WTC11 (cell line): ENCODE measurements at regions not wholly inside any gene's neighbourhood (a gene's known extent, or its start where the extent isn't known, plus 50 kb on each side); places are given as distances from the start of the nearest gene placed in this dataset.

Experiments used
- ATAC-seq: fragments of 200-7000 bp; cut with Tn5 transposase; 2 replicates; pipeline ENCODE4 v1.10.0; 2021; ENCODE audit warnings: mild to moderate bottlenecking, moderate library complexity
- CTCF ChIA-PET: fragments of 300-600 bp; sonication (Branson Sonifier 250); formaldehyde crosslinking; loops from one replicate; lab custom pipeline; 2021; ENCODE audit warnings: antibody characterized with exemption; lab: Charles Lee
- POLR2A ChIA-PET: fragments of 350-600 bp; sonication (Branson Sonifier 250); formaldehyde crosslinking; loops from one replicate; lab custom pipeline; 2021; ENCODE audit warnings: antibody characterized with exemption; lab: Charles Lee
- DNase-seq: peaks from one replicate; pipeline ENCODE4 v3.0.0; 2021; ENCODE audit warnings: low spot score
- H3K27ac Mint-ChIP-seq: 2 replicates; pipeline ENCODE4 v1.8.0; 2021; ENCODE audit warnings: mixed read lengths
- H3K27me3 Mint-ChIP-seq: 2 replicates; pipeline ENCODE4 v1.8.0; 2021; ENCODE audit warnings: low read depth, mild to moderate bottlenecking, moderate library complexity, mixed read lengths
- H3K36me3 Mint-ChIP-seq: 2 replicates; pipeline ENCODE4 v1.8.0; 2021; ENCODE audit warnings: mixed read lengths
- H3K4me1 Mint-ChIP-seq: 2 replicates; pipeline ENCODE4 v1.8.0; 2022; ENCODE audit warnings: mixed read lengths
- H3K4me3 Mint-ChIP-seq: 2 replicates; pipeline ENCODE4 v1.8.0; 2021; ENCODE audit warnings: mild to moderate bottlenecking, moderate library complexity, mixed read lengths
- H3K9me3 Mint-ChIP-seq: 2 replicates; pipeline ENCODE4 v1.8.0; 2021; ENCODE audit warnings: mixed read lengths
- CBFB ChIP-seq: sonication (generic); formaldehyde crosslinking; IDR thresholded peaks from 2 replicates; pipeline ENCODE4 v1.8.1; 2022; ENCODE audit warnings: mild to moderate bottlenecking, low read depth, missing genetic modification reagents
- CDX4 ChIP-seq: fragments of 250-450 bp; sonication (Bioruptor Pico); IDR thresholded peaks from 2 replicates; pipeline ENCODE4 v1.9.0; 2021; ENCODE audit warnings: moderate library complexity, mild to moderate bottlenecking, inconsistent platforms, borderline replicate concordance
- E2F4 ChIP-seq: sonication (generic); formaldehyde crosslinking; IDR thresholded peaks from 2 replicates; pipeline ENCODE4 v1.8.1; 2022; ENCODE audit warnings: low read depth, mild to moderate bottlenecking, moderate library complexity, missing genetic modification reagents, borderline replicate concordance
- ELF4 ChIP-seq: sonication (generic); formaldehyde crosslinking; IDR thresholded peaks from 2 replicates; pipeline ENCODE4 v1.8.1; 2022; ENCODE audit warnings: low read depth, mild to moderate bottlenecking, moderate library complexity, missing genetic modification reagents
- ERG ChIP-seq: fragments of 250-450 bp; sonication (Bioruptor Pico); IDR thresholded peaks from 2 replicates; pipeline ENCODE4 v1.8.0; 2021; ENCODE audit warnings: mild to moderate bottlenecking
- FOXJ3 ChIP-seq: sonication (generic); formaldehyde crosslinking; IDR thresholded peaks from 2 replicates; pipeline ENCODE4 v1.9.0; 2021; ENCODE audit warnings: missing genetic modification reagents, mild to moderate bottlenecking, borderline replicate concordance
- GABPB1 ChIP-seq: sonication (generic); formaldehyde crosslinking; IDR thresholded peaks from 2 replicates; pipeline ENCODE4 v1.8.1; 2023; ENCODE audit warnings: mild to moderate bottlenecking, missing genetic modification reagents
- HMGA2 ChIP-seq: fragments of 250-450 bp; sonication (Bioruptor Pico); IDR thresholded peaks from 2 replicates; pipeline ENCODE4 v1.4.0; 2021; ENCODE audit warnings: mild to moderate bottlenecking, moderate library complexity
- MXD4 ChIP-seq: fragments of 250-450 bp; sonication (Bioruptor Pico); IDR thresholded peaks from 2 replicates; pipeline ENCODE4 v1.8.0; 2021; ENCODE audit warnings: mild to moderate bottlenecking, moderate library complexity, borderline replicate concordance
- MYBL2 ChIP-seq: sonication (generic); formaldehyde crosslinking; IDR thresholded peaks from 2 replicates; pipeline ENCODE4 v1.8.1; 2023; ENCODE audit warnings: mild to moderate bottlenecking, moderate library complexity, missing genetic modification reagents
- NFATC4 ChIP-seq: fragments of 250-450 bp; sonication (Bioruptor Pico); IDR thresholded peaks from 2 replicates; pipeline ENCODE4 v1.9.0; 2021; ENCODE audit warnings: mild to moderate bottlenecking
- NFYB ChIP-seq: sonication (generic); formaldehyde crosslinking; conservative IDR thresholded peaks from 2 replicates; pipeline ENCODE4 v1.8.0; 2022; ENCODE audit warnings: low read depth, missing genetic modification reagents
- NR1H2 ChIP-seq: sonication (generic); formaldehyde crosslinking; IDR thresholded peaks from 2 replicates; pipeline ENCODE4 v1.9.0; 2021; ENCODE audit warnings: mild to moderate bottlenecking, moderate library complexity, missing genetic modification reagents
- NR2C2 ChIP-seq: sonication (generic); formaldehyde crosslinking; IDR thresholded peaks from 2 replicates; pipeline ENCODE4 v1.8.0; 2022; ENCODE audit warnings: mild to moderate bottlenecking, missing genetic modification reagents
- OVOL2 ChIP-seq: fragments of 250-450 bp; sonication (Bioruptor Pico); IDR thresholded peaks from 2 replicates; pipeline ENCODE4 v1.9.0; 2021; ENCODE audit warnings: mild to moderate bottlenecking, borderline replicate concordance
- SMAD3 ChIP-seq: sonication (generic); formaldehyde crosslinking; IDR thresholded peaks from 2 replicates; pipeline ENCODE4 v1.8.0; 2022; ENCODE audit warnings: missing genetic modification reagents, mild to moderate bottlenecking, borderline replicate concordance
- SOX15 ChIP-seq: fragments of 250-450 bp; sonication (Bioruptor Pico); IDR thresholded peaks from 2 replicates; pipeline ENCODE4 v1.9.0; 2021; ENCODE audit warnings: mild to moderate bottlenecking
- SP1 ChIP-seq: sonication (generic); formaldehyde crosslinking; conservative IDR thresholded peaks from 2 replicates; pipeline ENCODE4 v1.8.1; 2022; ENCODE audit warnings: missing genetic modification reagents
- TEAD4 ChIP-seq: sonication (generic); formaldehyde crosslinking; IDR thresholded peaks from 2 replicates; pipeline ENCODE4 v1.8.0; 2022; ENCODE audit warnings: mild to moderate bottlenecking, missing genetic modification reagents
- TP53 ChIP-seq: sonication (generic); formaldehyde crosslinking; IDR thresholded peaks from 2 replicates; pipeline ENCODE4 v1.8.1; 2023; ENCODE audit warnings: mild to moderate bottlenecking, missing genetic modification reagents
- ZNF121 ChIP-seq: sonication (generic); formaldehyde crosslinking; IDR thresholded peaks from 2 replicates; pipeline ENCODE4 v1.8.0; 2023; ENCODE audit warnings: missing genetic modification reagents
- ZNF512 ChIP-seq: sonication (generic); formaldehyde crosslinking; IDR thresholded peaks from 2 replicates; pipeline ENCODE4 v1.8.1; 2022; ENCODE audit warnings: missing genetic modification reagents, borderline replicate concordance
- ZNF532 ChIP-seq: fragments of 250-450 bp; sonication (Bioruptor Pico); IDR thresholded peaks from 2 replicates; pipeline ENCODE4 v1.9.0; 2021; ENCODE audit warnings: mild to moderate bottlenecking, borderline replicate concordance
- ZSCAN18 ChIP-seq: fragments of 250-450 bp; sonication (Bioruptor Pico); IDR thresholded peaks from 2 replicates; pipeline ENCODE4 v2.1.2; 2022; ENCODE audit warnings: mild to moderate bottlenecking, moderate library complexity

GRCh38 chr5:61246768-61247307 is 84.6 kb upstream of the SMIM15 start (continued):
- TF ChIP-seq TP53: no peak
- TF ChIP-seq SMAD3 (CRISPR knock-in tag): no peak
- no peak for TF ChIP-seq ZNF121 (CRISPR knock-in tag)
- no peak for TF ChIP-seq CDX4 (CRISPR knock-in tag)
- no peak for TF ChIP-seq NR2C2

- H3K4me1 Mint-ChIP-seq: no peaks in the 10 kb centered on the region
- no peak overlapping the region for H3K27ac Mint-ChIP-seq
- H3K36me3 Mint-ChIP-seq: no peaks in the 10 kb centered on the region
- H3K9me3 Mint-ChIP-seq: peaks cover 7% of the 10 kb centered on the region; the same call in 1 of the 2 replicates
- ATAC-seq (no peak), DNase-seq (no peak)
- no peaks in the 10 kb centered on the region for H3K27me3 Mint-ChIP-seq
- no peak overlapping the region for H3K4me3 Mint-ChIP-seq
- ChIA-PET CTCF (no interaction called here), POLR2A (no interaction called here)
- TF ChIP-seq TEAD4 (CRISPR knock-in tag): no peak
- TF ChIP-seq OVOL2 (CRISPR knock-in tag): no peak
- no peak for TF ChIP-seq MXD4
- no peak for TF ChIP-seq MYBL2 (CRISPR knock-in tag)
- no peak for TF ChIP-seq SMAD3 (CRISPR knock-in tag)
- no peak for TF ChIP-seq NFATC4 (CRISPR knock-in tag)
- no peak for TF ChIP-seq CBFB
- no peak for TF ChIP-seq ZNF512 (CRISPR knock-in tag)
- no peak for TF ChIP-seq GABPB1 (CRISPR knock-in tag)
- TF ChIP-seq TP53: no peak
- no peak for TF ChIP-seq ZSCAN18 (CRISPR knock-in tag)
- TF ChIP-seq SP1 (CRISPR knock-in tag): no peak
- no peak for TF ChIP-seq NFYB (CRISPR knock-in tag)
- no peak for TF ChIP-seq ELF4 (CRISPR knock-in tag)
- TF ChIP-seq ZNF121 (CRISPR knock-in tag): no peak
- TF ChIP-seq NR2C2: no peak
- TF ChIP-seq ERG (CRISPR knock-in tag): no peak
Observed at GRCh38 chr5:61251874-61252642, 80.0 kb upstream of the ZSWIM6 start.

- ATAC-seq: no peak
- H3K36me3 Mint-ChIP-seq: no peaks in the 10 kb centered on the region
- no peak overlapping the region for H3K4me3 Mint-ChIP-seq
- no peaks in the 10 kb centered on the region for H3K4me1 Mint-ChIP-seq
- no peak overlapping the region for H3K27ac Mint-ChIP-seq
- H3K9me3 Mint-ChIP-seq: 0 out of 2 replicates have a peak, but pooled peaks cover 4% of the 10 kb centered on the region
- no peak for DNase-seq
- H3K27me3 Mint-ChIP-seq: no peaks in the 10 kb centered on the region
- POLR2A ChIA-PET: no interaction called here
- CTCF ChIA-PET: no interaction called here
- no peak for TF ChIP-seq FOXJ3 (CRISPR knock-in tag)
- no peak for TF ChIP-seq ZNF532 (CRISPR knock-in tag)
- no peak for TF ChIP-seq E2F4 (CRISPR knock-in tag)
- no peak for TF ChIP-seq MYBL2 (CRISPR knock-in tag)
- TF ChIP-seq SOX15 (CRISPR knock-in tag): no peak
- no peak for TF ChIP-seq ZNF121 (CRISPR knock-in tag)
- no peak for TF ChIP-seq NR1H2 (CRISPR knock-in tag)
- no peak for TF ChIP-seq SP1 (CRISPR knock-in tag)
- TF ChIP-seq HMGA2 (CRISPR knock-in tag): no peak
Observed at GRCh38 chr5:61252643-61252925, 79.5 kb upstream of the ZSWIM6 start.
